GM21528 (cell line): ENCODE measurements at regions not wholly inside any gene's neighbourhood (a gene's known extent, or its start where the extent isn't known, plus 50 kb on each side); places are given as distances from the start of the nearest gene placed in this dataset.

ENCODE experiments used
- ATAC-seq: cut with Tn5 transposase; IDR thresholded peaks from one replicate; pipeline ENCODE4 v1.9.1; 2021; ENCODE audit warnings: mild to moderate bottlenecking, moderate library complexity; ENCODE audit not compliant: unreplicated experiment, low FRiP score

- no peak for ATAC-seq
Measured at GRCh38 chr4:185966549-185966948, 102.4 kb upstream of the TLR3 start.

- no peak for ATAC-seq
Measured at GRCh38 chr4:185966997-185967775, 101.8 kb upstream of the TLR3 start.

GRCh38 chr4:185969657-185970056, 99.3 kb upstream of the TLR3 start:
- no peak for ATAC-seq

GRCh38 chr4:185987961-185988627, 80.9 kb upstream of the TLR3 start:
- ATAC-seq = no peak

- ATAC-seq = no peak
Measured at GRCh38 chr4:185991770-185992169, 77.2 kb upstream of the TLR3 start.

- ATAC-seq = no peak
Measured at GRCh38 chr4:185992585-185992984, 76.4 kb upstream of the TLR3 start.

- no peak for ATAC-seq
Measured at GRCh38 chr4:185993328-185993973, 75.5 kb upstream of the TLR3 start.

GRCh38 chr4:185994750-185995149, 74.2 kb upstream of the TLR3 start:
- ATAC-seq = no peak

GRCh38 chr4:185995665-185996064, 73.3 kb upstream of the TLR3 start:
- ATAC-seq = no peak

GRCh38 chr4:185997296-185997695, 71.7 kb upstream of the TLR3 start:
- no peak for ATAC-seq

- ATAC-seq = no peak
Measured at GRCh38 chr4:185998791-185999190, 70.2 kb upstream of the TLR3 start.

GRCh38 chr4:185999207-185999606, 69.7 kb upstream of the TLR3 start:
- no peak for ATAC-seq

- ATAC-seq = no peak
Measured at GRCh38 chr4:186002853-186003252, 66.1 kb upstream of the TLR3 start.

- no peak for ATAC-seq
Measured at GRCh38 chr4:186003746-186004145, 65.2 kb upstream of the TLR3 start.

GRCh38 chr4:186008057-186008456, 60.9 kb upstream of the TLR3 start:
- no peak for ATAC-seq

- no peak for ATAC-seq
Measured at GRCh38 chr4:186009976-186010375, 59.0 kb upstream of the TLR3 start.

- no peak for ATAC-seq
Measured at GRCh38 chr4:186010821-186011220, 58.1 kb upstream of the TLR3 start.

GRCh38 chr4:186012071-186012470, 56.9 kb upstream of the TLR3 start:
- no peak for ATAC-seq

GRCh38 chr4:186013419-186014186, 55.4 kb upstream of the TLR3 start:
- ATAC-seq = no peak

- no peak for ATAC-seq
Measured at GRCh38 chr4:186015212-186015817, 53.6 kb upstream of the TLR3 start.
